C4-2B (cell line): ENCODE measurements at regions not wholly inside any gene's neighbourhood (a gene's known extent, or its start where the extent isn't known, plus 50 kb on each side); places are given as distances from the start of the nearest gene placed in this dataset.
"Not testable (repeated sequence)": the region's sequence is repeated elsewhere in the genome, so short reads cannot be mapped to it uniquely, and the experiment has no call there.

Experiments
- H3K27ac ChIP-seq: fragments of 450-650 bp; 2 replicates; pipeline ENCODE4 v1.5.1; 2017
- ZFX ChIP-seq: fragments of 450-650 bp; IDR thresholded peaks from 2 replicates; pipeline ENCODE4 v1.6.1; 2017
- TF ChIP-seq, protein P1 (sequence below): fragments of 450-650 bp; conservative IDR thresholded peaks from 2 replicates; pipeline ENCODE4 v1.5.1; 2017; ENCODE audit warnings: mild to moderate bottlenecking

DNA sequence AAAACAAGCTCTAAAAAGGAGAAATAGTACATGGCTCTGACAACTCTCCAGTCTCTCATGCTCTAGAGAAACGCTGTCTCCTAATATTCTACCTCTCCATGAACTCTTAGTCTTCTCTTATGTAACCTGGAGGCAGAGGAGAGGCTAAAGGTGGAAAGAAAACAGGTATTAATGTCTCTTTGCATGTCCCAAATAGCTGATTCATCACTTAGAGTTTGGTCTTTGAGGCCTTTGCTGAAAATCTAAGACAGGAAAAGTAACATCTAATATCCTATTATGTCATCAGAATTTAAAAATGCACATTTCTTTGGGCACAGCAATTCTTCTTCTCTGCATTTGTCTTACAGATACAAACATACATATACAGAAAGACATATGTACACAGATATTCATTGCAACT lies 127.2 kb downstream of the DHRS2 start:
- no peak overlapping the region for H3K27ac ChIP-seq
- TF ChIP-seq, protein P1, sequence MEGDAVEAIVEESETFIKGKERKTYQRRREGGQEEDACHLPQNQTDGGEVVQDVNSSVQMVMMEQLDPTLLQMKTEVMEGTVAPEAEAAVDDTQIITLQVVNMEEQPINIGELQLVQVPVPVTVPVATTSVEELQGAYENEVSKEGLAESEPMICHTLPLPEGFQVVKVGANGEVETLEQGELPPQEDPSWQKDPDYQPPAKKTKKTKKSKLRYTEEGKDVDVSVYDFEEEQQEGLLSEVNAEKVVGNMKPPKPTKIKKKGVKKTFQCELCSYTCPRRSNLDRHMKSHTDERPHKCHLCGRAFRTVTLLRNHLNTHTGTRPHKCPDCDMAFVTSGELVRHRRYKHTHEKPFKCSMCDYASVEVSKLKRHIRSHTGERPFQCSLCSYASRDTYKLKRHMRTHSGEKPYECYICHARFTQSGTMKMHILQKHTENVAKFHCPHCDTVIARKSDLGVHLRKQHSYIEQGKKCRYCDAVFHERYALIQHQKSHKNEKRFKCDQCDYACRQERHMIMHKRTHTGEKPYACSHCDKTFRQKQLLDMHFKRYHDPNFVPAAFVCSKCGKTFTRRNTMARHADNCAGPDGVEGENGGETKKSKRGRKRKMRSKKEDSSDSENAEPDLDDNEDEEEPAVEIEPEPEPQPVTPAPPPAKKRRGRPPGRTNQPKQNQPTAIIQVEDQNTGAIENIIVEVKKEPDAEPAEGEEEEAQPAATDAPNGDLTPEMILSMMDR, result no peak
- TF ChIP-seq ZFX, result no peak

DNA sequence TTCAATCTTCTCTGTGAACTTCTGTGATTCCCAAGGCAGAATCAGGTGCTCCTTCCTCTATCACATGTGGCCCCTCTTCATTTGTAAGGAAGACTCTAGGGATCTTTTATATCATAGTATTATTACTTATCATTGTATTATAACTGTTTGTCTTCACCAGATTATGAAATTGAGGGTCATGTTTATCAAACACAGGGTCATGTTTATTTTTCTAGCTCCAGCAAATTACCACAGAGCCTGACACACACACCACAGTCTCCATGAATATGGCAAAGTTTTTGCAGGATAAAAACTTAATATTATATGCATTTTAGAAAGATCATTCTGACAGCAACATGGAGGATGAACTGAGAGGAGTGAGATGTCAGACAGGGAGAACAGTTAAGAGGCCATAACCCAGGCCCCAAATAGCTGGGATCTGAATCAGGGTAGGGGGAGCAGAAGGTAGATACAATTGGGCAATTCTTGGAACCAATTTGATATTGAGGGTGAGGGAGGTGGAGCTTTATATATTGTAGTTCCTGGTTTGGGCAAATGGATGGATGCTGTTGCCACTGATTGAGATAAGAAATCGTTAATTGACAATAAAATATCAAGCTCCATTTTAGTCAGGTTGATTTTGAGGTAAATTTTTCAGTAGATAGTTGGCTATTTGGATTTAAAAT lies 130.7 kb downstream of the DHRS2 start:
- TF ChIP-seq, protein P1, result no peak
- TF ChIP-seq ZFX, result no peak
- no peak overlapping the region for H3K27ac ChIP-seq

DNA sequence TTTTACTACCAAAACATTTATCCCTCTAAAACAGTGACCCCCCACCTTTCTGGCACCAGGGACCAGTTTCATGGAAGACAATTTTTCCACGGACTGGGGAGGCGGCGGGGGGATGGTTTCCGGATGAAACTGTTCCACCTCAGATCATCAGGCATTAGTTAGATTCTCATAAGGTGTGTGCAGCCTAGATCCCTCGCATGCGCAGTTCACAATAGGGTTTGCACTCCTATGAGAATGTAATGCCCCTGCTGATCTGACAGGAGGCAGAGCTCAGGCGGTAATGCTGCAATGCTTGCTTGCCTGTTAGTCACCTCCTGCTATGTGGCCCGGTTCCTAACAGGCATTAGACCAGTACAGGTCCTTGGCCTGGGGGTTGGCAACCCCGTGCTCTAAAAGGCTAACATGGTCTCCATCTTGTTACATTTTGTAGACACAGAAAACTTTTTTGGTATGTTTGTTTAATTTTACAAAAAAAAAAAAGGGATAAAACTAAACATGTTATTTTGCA lies 133.1 kb downstream of the DHRS2 start:
- H3K27ac ChIP-seq, result not testable (repeated sequence)

DNA sequence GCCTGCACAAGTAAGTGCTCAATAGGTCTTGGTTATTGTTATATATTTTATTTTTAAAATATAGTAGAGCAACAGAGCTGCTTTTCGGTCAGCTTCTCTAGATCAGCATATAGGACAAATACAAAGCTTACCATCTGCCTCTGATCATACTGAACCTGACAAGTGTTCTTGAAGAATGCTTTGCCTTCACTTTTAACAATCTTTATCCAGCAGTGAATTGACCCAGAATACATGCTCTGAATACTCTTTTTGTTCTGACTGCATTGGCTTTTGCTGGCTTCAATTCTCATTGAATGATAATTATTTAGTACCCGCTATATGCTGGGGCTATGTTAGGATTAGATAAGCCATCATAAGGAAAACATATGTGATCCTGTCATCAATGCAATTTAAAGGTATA lies 137.8 kb downstream of the DHRS2 start:
- H3K27ac ChIP-seq, result no peak overlapping the region
- TF ChIP-seq, protein P1, result no peak
- no peak for TF ChIP-seq ZFX

DNA sequence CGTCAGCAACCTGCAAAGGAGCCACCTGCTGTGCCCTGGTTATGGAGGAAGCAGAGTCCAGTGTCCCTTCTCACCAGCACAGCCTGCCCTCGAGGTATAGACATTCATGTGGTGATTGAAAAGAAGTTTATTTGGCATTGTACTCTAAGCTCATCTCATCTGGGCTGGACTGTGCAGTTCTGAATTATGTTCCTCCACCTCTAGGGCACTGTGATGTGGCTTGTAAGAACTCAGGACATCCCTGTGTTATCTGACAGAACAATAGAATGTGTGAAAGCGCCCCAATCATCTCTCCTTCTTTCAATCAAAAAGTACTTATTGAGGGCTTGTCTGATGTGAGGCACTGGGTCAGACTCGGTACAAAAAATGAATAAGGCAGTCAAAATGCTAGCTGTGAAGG lies 140.1 kb downstream of the DHRS2 start:
- H3K27ac ChIP-seq, result no peak overlapping the region
- no peak for TF ChIP-seq ZFX
- TF ChIP-seq, protein P1, result no peak

DNA sequence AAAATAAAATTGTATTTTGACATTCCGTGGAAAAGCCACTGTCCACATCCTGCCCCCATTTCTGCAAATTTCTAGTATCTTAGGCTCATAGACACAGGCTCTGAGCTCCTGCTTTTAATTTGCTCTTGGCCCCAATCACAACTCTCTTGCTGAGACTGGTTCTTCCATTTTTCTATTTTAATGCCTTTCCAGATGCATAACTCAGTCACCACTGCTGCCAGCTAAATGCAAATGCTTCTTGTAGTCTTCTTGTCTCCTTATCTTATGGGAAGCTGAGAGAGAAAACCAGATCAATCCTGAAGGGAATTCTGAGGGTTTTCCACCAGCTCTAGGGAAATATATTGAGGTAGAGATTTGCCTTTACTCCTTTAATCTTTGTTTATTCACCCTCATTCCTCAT lies 149.0 kb downstream of the DHRS2 start:
- TF ChIP-seq ZFX, result no peak
- TF ChIP-seq, protein P1, result no peak
- H3K27ac ChIP-seq, result no peak overlapping the region

DNA sequence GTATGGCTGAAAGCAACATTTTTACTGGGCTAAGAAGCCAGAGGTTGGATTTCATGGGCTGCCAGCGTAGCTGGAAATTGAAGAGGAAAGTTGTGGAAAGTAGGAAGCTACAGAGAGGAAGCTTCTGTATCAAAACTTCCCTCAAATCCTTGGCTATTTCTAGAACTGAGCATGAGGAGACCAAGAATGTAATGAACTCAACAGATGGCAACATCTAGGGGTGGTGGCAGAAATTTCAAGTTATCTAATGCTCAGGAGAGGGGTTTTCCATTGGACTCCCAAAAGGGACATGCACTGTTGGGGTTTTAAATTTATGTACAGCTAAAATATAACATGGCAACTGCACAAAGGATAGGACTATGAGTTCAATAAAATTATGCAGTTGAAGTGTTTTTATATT lies 151.3 kb downstream of the DHRS2 start:
- TF ChIP-seq ZFX, result no peak
- TF ChIP-seq, protein P1, result no peak
- no peak overlapping the region for H3K27ac ChIP-seq

DNA sequence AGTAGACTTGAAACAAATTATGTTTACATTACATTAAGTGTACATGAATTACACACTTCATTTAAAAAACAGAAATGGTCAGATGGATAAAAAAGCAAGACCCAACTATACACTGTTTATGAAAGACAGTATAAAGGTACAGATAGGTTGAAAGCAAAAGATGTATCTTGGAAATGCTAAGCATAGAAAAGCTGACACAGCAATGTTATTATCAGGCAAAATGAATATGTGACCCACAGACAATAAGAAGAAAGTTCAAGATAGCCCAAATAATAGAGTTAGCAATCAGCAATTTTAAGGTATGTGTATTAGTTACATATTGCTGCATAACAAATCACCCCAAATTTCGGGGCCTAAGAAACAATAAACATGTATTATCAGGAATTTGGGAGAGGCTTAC lies 153.5 kb downstream of the DHRS2 start:
- TF ChIP-seq ZFX, result no peak
- TF ChIP-seq, protein P1, result no peak
- H3K27ac ChIP-seq, result no peak overlapping the region
